ENCODE measurements at regions not wholly inside any gene's neighbourhood (a gene's known extent, or its start where the extent isn't known, plus 50 kb on each side); places are given as distances from the start of the nearest gene placed in this dataset.

GRCh38 chr6:159118924-159119323 lies 50.3 kb upstream of the FNDC1 start:
- DNase-seq (ENCODE audit: low spot score), result no peak

DNA sequence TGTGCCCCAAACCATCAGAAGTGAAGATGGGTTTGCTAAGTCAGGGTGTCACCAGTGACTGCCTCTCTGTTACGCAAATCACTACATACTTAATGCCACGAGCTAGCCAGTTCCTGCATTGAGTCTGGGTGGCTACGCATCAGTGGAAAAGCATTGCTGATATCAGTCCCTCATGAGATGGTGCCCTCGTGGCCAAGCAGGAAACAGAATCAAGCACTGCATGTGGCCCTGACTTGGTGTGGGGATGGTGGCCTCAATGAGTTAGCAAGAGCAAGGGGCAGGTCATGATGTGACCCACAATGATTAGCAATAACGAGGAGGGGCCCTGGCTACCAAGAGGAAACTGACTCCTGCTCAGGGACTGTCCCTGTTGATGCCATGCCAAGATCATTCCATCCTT lies 51.6 kb upstream of the FNDC1 start:
- DNase-seq (ENCODE audit: low spot score), result no peak

GRCh38 chr6:159117046-159117445 lies 52.2 kb upstream of the FNDC1 start:
- DNase-seq (ENCODE audit: low spot score), result no peak

- DNase-seq (ENCODE audit: low spot score), result no peak
Measured at GRCh38 chr6:159116343-159116742, 52.9 kb upstream of the FNDC1 start.

- DNase-seq (ENCODE audit: low spot score), result no peak
Measured at GRCh38 chr6:159114569-159114968, 54.6 kb upstream of the FNDC1 start.

DNA sequence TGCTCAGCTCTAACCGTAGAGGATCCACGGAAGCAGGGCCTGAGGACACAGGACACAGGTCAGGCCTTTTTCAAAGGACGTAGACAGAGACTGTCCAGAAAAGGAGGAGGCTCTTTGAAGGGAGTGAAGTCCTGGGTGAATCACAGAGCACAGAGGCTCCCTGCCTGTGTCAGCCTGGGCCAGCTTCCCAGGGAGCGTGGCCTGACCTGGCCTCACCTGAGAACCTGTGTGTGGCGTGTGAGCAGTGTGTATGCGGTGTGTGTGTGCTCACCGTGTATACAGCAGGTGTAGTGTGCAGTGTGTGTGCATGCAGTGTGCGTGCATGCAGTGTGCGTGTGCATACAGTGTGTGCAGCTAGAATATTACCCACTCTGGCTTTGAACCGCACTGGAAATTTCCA lies 56.0 kb upstream of the FNDC1 start:
- no peak for DNase-seq (ENCODE audit: low spot score)

- DNase-seq (ENCODE audit: low spot score), result no peak
Measured at GRCh38 chr6:159112714-159113113, 56.5 kb upstream of the FNDC1 start.

- no peak for DNase-seq (ENCODE audit: low spot score)
Measured at GRCh38 chr6:159110748-159111147, 58.5 kb upstream of the FNDC1 start.

DNA sequence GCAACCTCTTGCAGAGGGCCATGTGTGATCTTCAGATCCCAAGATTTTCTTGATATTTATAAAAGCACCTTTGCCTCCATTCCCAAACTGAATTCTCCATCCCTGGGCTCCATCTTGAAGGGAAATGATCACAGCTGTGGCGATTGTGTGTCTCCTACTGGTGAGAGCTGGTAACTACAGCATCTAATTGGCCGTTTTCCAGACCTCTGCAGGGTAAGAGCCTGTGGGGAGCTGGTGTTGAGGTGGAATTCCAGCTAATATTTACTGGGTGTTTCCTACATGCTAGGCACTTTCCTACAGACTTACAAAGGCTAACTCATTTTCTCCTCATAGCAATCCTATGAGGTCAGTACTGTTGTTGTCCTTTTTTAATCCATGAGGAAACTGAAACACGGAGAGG lies 59.2 kb upstream of the FNDC1 start:
- DNase-seq (ENCODE audit: low spot score), result peak; percentile 52

DNA sequence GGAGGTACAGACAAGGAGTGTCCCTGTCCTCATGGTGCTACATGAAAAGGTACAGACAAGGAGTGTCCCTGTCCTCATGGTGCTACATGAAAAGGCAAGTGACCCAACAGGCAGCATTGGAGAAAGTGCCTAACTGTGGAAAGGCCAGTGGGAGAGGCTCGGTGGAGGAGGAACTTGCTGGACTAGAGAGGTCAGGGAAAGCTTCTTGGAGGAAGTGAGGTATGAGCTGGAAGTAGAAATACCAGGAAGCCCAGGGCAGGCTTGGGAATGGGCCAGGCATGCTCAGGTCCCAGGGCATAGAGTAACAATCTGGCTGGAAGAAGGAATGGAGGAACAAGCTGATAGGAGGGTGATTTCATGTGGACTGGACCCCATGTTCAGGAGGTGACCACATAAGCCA lies 59.8 kb upstream of the FNDC1 start:
- no peak for DNase-seq (ENCODE audit: low spot score)

DNA sequence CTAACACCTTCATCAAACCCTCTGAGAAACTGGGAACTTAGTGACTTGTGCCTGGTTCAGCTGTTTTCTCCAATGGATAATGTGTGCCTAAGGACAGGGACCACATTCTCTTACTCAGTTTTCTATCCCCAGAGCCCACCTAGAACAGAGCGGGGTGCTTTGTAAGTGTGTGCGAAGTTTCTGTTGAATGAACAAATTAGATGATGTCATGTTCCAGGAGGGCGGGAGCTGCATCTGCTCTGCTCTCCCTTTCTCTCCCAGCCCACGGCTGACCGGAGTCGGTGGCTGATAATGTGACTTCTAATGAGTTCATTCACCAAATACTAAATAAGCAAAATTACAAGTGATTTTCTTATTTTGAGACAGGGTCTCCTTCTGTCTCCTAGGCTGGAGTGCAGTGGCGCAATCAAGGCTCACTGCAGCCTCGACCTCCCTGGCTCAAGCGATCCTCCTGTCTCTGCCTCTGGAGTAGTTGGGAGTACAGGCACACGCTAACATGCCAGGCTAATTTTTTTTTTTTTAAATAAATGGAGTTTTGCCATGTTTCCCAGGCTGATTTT lies 60.7 kb upstream of the FNDC1 start:
- DNase-seq (ENCODE audit: low spot score), result no peak

GRCh38 chr6:159107451-159108260 lies 61.5 kb upstream of the FNDC1 start:
- peak; percentile 82 for DNase-seq (ENCODE audit: low spot score)

- peak; percentile 97 for DNase-seq (ENCODE audit: low spot score)
Measured at GRCh38 chr6:159106627-159107241, 61.9 kb upstream of the TAGAP start.

GRCh38 chr6:159105716-159106115 lies 60.9 kb upstream of the TAGAP start:
- DNase-seq (ENCODE audit: low spot score), result no peak

DNA sequence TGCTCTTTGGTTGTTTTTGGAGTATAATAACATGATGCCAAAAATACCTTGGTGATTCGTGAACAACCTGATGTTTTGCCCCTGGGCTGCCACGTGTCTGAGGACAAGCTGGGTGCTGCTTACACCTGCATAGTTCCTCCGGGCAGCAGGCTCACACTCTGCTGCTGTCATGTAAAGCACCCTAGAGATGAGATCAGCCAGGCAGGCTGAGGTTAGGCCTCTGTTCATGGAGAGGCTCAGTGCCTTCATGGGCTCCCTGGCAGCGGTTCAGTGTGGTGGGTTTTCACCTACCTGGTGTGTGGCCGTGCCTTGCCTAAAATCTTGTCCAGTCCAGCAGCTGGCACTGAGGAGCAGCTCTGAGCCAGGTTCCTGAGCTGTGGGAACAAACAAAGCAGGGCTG lies 60.1 kb upstream of the TAGAP start:
- DNase-seq (ENCODE audit: low spot score), result peak; percentile 32

- DNase-seq (ENCODE audit: low spot score), result peak; percentile 88
Measured at GRCh38 chr6:159104163-159104925, 59.6 kb upstream of the TAGAP start.

- DNase-seq (ENCODE audit: low spot score), result no peak
Measured at GRCh38 chr6:159103396-159104162, 58.8 kb upstream of the TAGAP start.

GRCh38 chr6:159102373-159103160 lies 57.8 kb upstream of the TAGAP start:
- no peak for DNase-seq (ENCODE audit: low spot score)

- DNase-seq (ENCODE audit: low spot score), result no peak
Measured at GRCh38 chr6:159101656-159102055, 56.9 kb upstream of the TAGAP start.

DNA sequence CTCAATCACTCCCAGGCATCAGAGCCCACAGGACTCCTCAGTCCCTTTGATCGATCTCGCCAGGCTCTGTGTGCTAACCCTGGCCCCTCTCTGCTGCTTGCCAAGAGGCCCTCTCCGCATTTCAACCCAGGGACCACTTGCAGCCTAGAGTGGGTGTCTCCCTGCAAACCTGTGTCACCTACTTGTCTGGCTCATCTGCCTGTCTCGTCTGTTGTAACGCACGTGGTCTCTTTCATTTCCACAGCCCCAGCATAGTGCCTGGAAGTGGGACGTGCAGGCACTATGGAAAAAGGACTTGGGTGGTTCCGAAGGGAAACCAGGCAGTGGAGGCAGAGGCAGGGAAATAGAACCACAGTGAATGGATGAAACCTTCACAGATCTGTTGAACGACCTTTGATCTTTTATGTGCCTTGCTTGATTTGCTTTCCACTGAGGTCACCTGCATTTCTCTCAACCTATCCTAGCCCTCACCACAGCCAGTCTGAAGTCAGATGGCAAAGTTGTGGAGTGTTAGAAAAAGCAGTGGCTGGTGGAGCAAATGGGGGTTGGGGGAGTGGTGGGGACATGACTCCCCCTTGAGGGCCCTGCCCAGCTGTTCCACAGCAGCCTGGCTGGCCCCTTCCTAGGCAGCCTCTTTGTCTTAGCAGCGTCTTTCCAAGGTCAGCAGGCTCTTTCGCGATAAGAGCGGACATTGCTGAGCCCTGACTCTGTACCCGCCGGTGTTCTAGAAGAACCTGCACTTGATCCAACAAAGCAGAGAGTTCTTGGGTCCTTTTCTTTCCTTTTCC lies 55.8 kb upstream of the TAGAP start:
- DNase-seq (ENCODE audit: low spot score), result no peak
